GM19035 (cell line): ENCODE measurements at regions not wholly inside any gene's neighbourhood (a gene's known extent, or its start where the extent isn't known, plus 50 kb on each side); places are given as distances from the start of the nearest gene placed in this dataset.

Source experiments
- ATAC-seq: cut with Tn5 transposase; IDR thresholded peaks from one replicate; pipeline ENCODE4 v1.9.1; 2021; ENCODE audit not compliant: unreplicated experiment

- no peak for ATAC-seq
These were observed 68.3 kb upstream of the CHRDL1 start for GRCh38 chrX:110863883-110864282.

GRCh38 chrX:110858565-110858964 lies 62.9 kb upstream of the CHRDL1 start:
- ATAC-seq = no peak

GRCh38 chrX:110853610-110854009 lies 58.0 kb upstream of the CHRDL1 start:
- ATAC-seq = no peak

- ATAC-seq = peak; percentile 42
These were observed 56.6 kb upstream of the CHRDL1 start for GRCh38 chrX:110852180-110852579.

- no peak for ATAC-seq
These were observed 56.2 kb upstream of the CHRDL1 start for GRCh38 chrX:110851780-110852179.

GRCh38 chrX:110847334-110847733 lies 51.7 kb upstream of the CHRDL1 start:
- ATAC-seq = peak; percentile 71

- ATAC-seq = no peak
These were observed 50.5 kb upstream of the CHRDL1 start for GRCh38 chrX:110846071-110846470.
